GM12878 (cell line): ENCODE measurements at regions not wholly inside any gene's neighbourhood (a gene's known extent, or its start where the extent isn't known, plus 50 kb on each side); places are given as distances from the start of the nearest gene placed in this dataset.

Source experiments
- ATAC-seq: fragments of 200-7000 bp; cut with Tn5 transposase; 3 replicates; pipeline ENCODE4 v1.9.1; 2020; ENCODE audit warnings: mild to moderate bottlenecking, moderate library complexity
- BruUV-seq: library from RNA; stranded (reverse); fragments of 400-500 nt; replicated peaks from 2 replicates; lab custom pipeline; 2021; lab: Mats Ljungman, UMichigan
- CTCF ChIA-PET: fragments of 300-600 bp; sonication (Branson Sonifier 250); formaldehyde crosslinking; extraction: SDS; loops from one replicate; lab custom pipeline; 2021; ENCODE audit warnings: inconsistent platforms; lab: Yijun Ruan, JAX
- POLR2A ChIA-PET: fragments of 350-600 bp; formaldehyde crosslinking; extraction: SDS; loops from one replicate; lab custom pipeline; 2021; ENCODE audit warnings: inconsistent platforms; lab: Charles Lee
- RAD21 ChIA-PET: fragments of 300-600 bp; sonication (Branson Sonifier 250); formaldehyde crosslinking; loops from one replicate; lab custom pipeline; 2023; ENCODE audit warnings: antibody characterized with exemption; ENCODE audit not compliant: unreplicated experiment; lab: Charles Lee
- SMC1A ChIA-PET: fragments of 300-600 bp; sonication (Branson Sonifier 250); formaldehyde crosslinking; loops from one replicate; lab custom pipeline; 2023; ENCODE audit not compliant: unreplicated experiment, uncharacterized antibody; lab: Charles Lee
- DNase-seq: peaks from one replicate; pipeline ENCODE4 v3.0.0-alpha.2; 2011; ENCODE audit warnings: low read depth, low spot score
- FAIRE-seq: peaks from 3 replicates; lab custom pipeline; 2011; peaks lifted over from hg19 to GRCh38; lab: Jason Lieb, UNC
- H2AFZ ChIP-seq: 2 replicates; pipeline ENCODE4 v1.6.0; 2011; ENCODE audit warnings: low read depth, low read length, control low read depth; ENCODE audit not compliant: control insufficient read depth
- H3K27ac ChIP-seq: 2 replicates; pipeline ENCODE4 v1.5.1; 2011; ENCODE audit warnings: control low read depth; ENCODE audit not compliant: control insufficient read depth, insufficient read depth
- H3K27me3 ChIP-seq, 2 experiments: replicated peaks in 1 of 2; 2 replicates each; pipeline versions ENCODE4 v1.6.0 to v1.6.1; 2011; ENCODE audit warnings: low read length in 1 of 2; ENCODE audit not compliant: control insufficient read depth in 2 of 2, insufficient read depth in 2 of 2
- H3K36me3 ChIP-seq, 2 experiments: 2 replicates each; pipeline ENCODE4 v1.5.1; 2011; ENCODE audit warnings: low read length in 1 of 2; ENCODE audit not compliant: control insufficient read depth in 2 of 2, insufficient read depth in 2 of 2
- H3K4me1 ChIP-seq: 2 replicates; pipeline ENCODE4 v1.6.1; 2011; ENCODE audit warnings: mild to moderate bottlenecking, low read length, moderate library complexity, mixed read lengths; ENCODE audit not compliant: control insufficient read depth, insufficient read depth
- H3K4me2 ChIP-seq: 2 replicates; pipeline ENCODE4 v1.6.0; 2011; ENCODE audit warnings: control low read depth; ENCODE audit not compliant: control insufficient read depth, insufficient read depth
- H3K4me3 ChIP-seq: fragments of 200-600 bp; sonication (generic); 2 replicates; pipeline ENCODE4 v1.5.1; 2016
- H3K79me2 ChIP-seq: 2 replicates; pipeline ENCODE4 v1.6.0; 2011; ENCODE audit warnings: low read length; ENCODE audit not compliant: control insufficient read depth, insufficient read depth
- H3K9ac ChIP-seq: 2 replicates; pipeline ENCODE4 v1.8.0; 2011; ENCODE audit warnings: low read length, control low read depth, mixed read lengths; ENCODE audit not compliant: control insufficient read depth, insufficient read depth
- H3K9me3 ChIP-seq: replicated peaks from 3 replicates; pipeline ENCODE4 v1.5.1; 2011; ENCODE audit warnings: mild to moderate bottlenecking, low read length; ENCODE audit not compliant: control insufficient read depth, insufficient read depth
- H4K20me1 ChIP-seq: 2 replicates; pipeline ENCODE4 v1.6.0; 2011; ENCODE audit not compliant: control insufficient read depth, insufficient read depth
- CBX3 ChIP-seq: fragments of 200-600 bp; sonication (generic); IDR thresholded peaks from 2 replicates; pipeline ENCODE4 v1.6.1; 2016; ENCODE audit warnings: low read depth, borderline replicate concordance
- CTCF ChIP-seq, 3 experiments: IDR thresholded peaks in 2 of 3; conservative IDR thresholded peaks in 1 of 3; 2 replicates each; pipeline ENCODE4 v1.5.1; 2011; ENCODE audit warnings: low read depth in 3 of 3, low read length in 3 of 3, mild to moderate bottlenecking in 3 of 3, control low read depth in 2 of 3, moderate library complexity in 2 of 3, inconsistent platforms in 1 of 3, mixed read lengths in 1 of 3; ENCODE audit not compliant: control insufficient read depth in 2 of 3, insufficient read depth in 1 of 3; ENCODE audit errors: extremely low read depth in 1 of 3
- DPF2 ChIP-seq: fragments of 450-650 bp; IDR thresholded peaks from 2 replicates; pipeline ENCODE4 v1.6.1; 2017; ENCODE audit warnings: mild to moderate bottlenecking
- EED ChIP-seq: sonication (generic); IDR thresholded peaks from 2 replicates; pipeline ENCODE4 v1.6.1; 2016; ENCODE audit warnings: antibody characterized with exemption, low read depth
- FOXM1 ChIP-seq: IDR thresholded peaks from 2 replicates; pipeline ENCODE4 v1.6.1; 2012; ENCODE audit warnings: low read depth, mild to moderate bottlenecking, inconsistent platforms, low read length, moderate library complexity
- MXI1 ChIP-seq: fragments of 150-350 bp; IDR thresholded peaks from 2 replicates; pipeline ENCODE4 v1.6.1; 2011; ENCODE audit warnings: low read depth, mild to moderate bottlenecking, inconsistent platforms, low read length, improper control_type of control experiment
- PBX3 ChIP-seq: IDR thresholded peaks from 2 replicates; pipeline ENCODE4 v1.6.1; 2011; ENCODE audit warnings: mild to moderate bottlenecking, low read depth, low read length, moderate library complexity; ENCODE audit not compliant: insufficient replicate concordance
- POLR2A ChIP-seq: IDR thresholded peaks from 2 replicates; pipeline ENCODE4 v1.6.1; 2011; ENCODE audit warnings: low read depth, mild to moderate bottlenecking, low read length
- RFX5 ChIP-seq: IDR thresholded peaks from 2 replicates; pipeline ENCODE4 v1.6.1; 2011; ENCODE audit warnings: low read depth, low read length, improper control_type of control experiment
- USF1 ChIP-seq: IDR thresholded peaks from 2 replicates; pipeline ENCODE4 v1.6.1; 2011; ENCODE audit warnings: borderline replicate concordance, low read depth, mild to moderate bottlenecking, moderate library complexity, mixed read lengths, low read length; ENCODE audit not compliant: insufficient read depth; ENCODE audit errors: extremely low read length
- ZNF384 ChIP-seq: IDR thresholded peaks from 2 replicates; pipeline ENCODE4 v1.6.1; 2012; ENCODE audit warnings: low read depth, mild to moderate bottlenecking, low read length, improper control_type of control experiment, borderline replicate concordance
- ZNF687 ChIP-seq: fragments of 450-650 bp; IDR thresholded peaks from 2 replicates; pipeline ENCODE4 v1.6.1; 2017; ENCODE audit warnings: mild to moderate bottlenecking, moderate library complexity
- WGBS: methylation state at CpG from one replicate; pipeline ENCODE4 v1.1.6; 2016; ENCODE audit warnings: low lambda C conversion rate; ENCODE audit not compliant: insufficient replicate concordance, insufficient coverage; ENCODE audit errors: missing lambda C conversion rate; 5-methylcytosine and 5-hydroxymethylcytosine counted together
- in situ Hi-C: fragments of 300-500 bp; cut with MboI; formaldehyde crosslinking; loops from 9 replicates; pipeline ENCODE4 v1.14.3; 2018; ENCODE audit warnings: mixed read lengths
- intact Hi-C: fragments of 100-400 bp; cut with micrococcal nuclease; formaldehyde crosslinking; loops from one replicate; pipeline ENCODE4 v1.14.2; 2022; ENCODE audit not compliant: unreplicated experiment

DNA sequence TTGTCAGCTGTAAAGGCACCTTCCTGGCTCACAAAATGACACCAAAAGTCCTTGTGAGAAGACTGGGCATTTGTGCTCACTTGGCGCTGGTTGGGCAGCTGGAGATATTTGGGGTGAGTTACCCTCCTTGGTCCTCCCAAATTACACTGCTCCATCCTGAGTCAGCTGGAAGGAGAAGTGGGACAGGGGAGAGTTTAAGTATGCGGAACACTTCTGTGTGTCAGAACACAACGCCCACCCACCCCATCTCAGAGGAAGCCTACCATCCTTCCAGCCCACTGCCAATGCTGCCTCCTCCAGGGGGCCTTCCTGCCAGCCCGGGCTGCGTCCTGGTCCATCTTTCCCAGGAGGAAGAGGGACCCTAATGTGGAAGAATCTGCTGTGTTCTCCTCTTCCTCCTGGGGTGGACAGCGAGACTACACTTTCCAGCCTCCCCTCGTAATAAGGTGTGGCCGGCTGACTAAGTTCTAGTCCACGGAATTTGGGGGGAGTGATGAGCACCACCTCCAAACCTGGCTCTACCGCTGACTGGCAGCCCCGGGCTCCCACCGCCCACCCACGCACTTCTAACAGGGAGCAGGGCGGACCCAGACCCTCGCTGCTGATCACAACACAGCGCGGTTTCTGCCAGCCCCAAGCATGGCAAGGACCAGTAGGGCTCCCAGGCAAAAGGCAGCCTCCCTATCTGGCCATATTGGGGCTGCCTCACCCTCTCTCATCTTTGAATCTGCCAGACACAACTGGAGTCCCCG lies 265.0 kb downstream of the XXYLT1 start (continued):
- TF ChIP-seq ZNF687 (no peak), EED (no peak), CTCF (IDR thresholded peaks at IDR 0.05 in 2 of 3, conservative IDR thresholded peaks at IDR 0.05 in 1 of 3; ENCODE audit: control insufficient read depth in 2 of 3, extremely low read depth in 1 of 3, insufficient read depth in 1 of 3, low read depth in 3 of 3, low read length in 3 of 3) (no peak)

GRCh38 chr3:195007151-195007550 lies 263.8 kb downstream of the XXYLT1 start:
- ChIA-PET POLR2A (no interaction called here), SMC1A (no interaction called here)

More at GRCh38 chr3:195007151-195007550, 263.8 kb downstream of the XXYLT1 start:
- in situ Hi-C loops = no loop called here
- H3K4me2 ChIP-seq = no peak overlapping the region
- 51% methylated on average over 5 of the region's 5 CpGs for WGBS
- H3K9me3 ChIP-seq = no peaks in the 10 kb centered on the region
- H4K20me1 ChIP-seq = no peaks in the 10 kb centered on the region
- H3K9ac ChIP-seq = no peak overlapping the region
- no peaks in the 10 kb centered on the region for H3K79me2 ChIP-seq
- H3K4me1 ChIP-seq = no peaks in the 10 kb centered on the region
- peaks cover 0 to 2% of the 10 kb centered on the region in 2 experiments; a peak in 1 of 4 replicates for H3K27me3 ChIP-seq
- no TSS peak for BruUV-seq
- no peak for TF ChIP-seq CBX3
- no peak for TF ChIP-seq ZNF384
- TF ChIP-seq MXI1 = no peak
- TF ChIP-seq DPF2 = no peak
- TF ChIP-seq RFX5 = no peak
- no peak for TF ChIP-seq USF1
- TF ChIP-seq POLR2A = no peak
- TF ChIP-seq PBX3 = no peak
- no peak for TF ChIP-seq FOXM1
- TF ChIP-seq, all 136 proteins: peak for 0
- no peaks in the 10 kb centered on the region for H3K36me3 ChIP-seq
- ATAC-seq = no peak
- ChIA-PET CTCF (interaction anchor here (0.6 to 1.8 kb wide), 2 partner anchors 12 to 576 kb away, joined by 3 to 4 read pairs; no protein-coding TSS in a partner anchor), RAD21 (interaction anchor here (0.7 kb wide), 1 partner anchor 9 kb away, joined by 3 read pairs; no protein-coding TSS in a partner anchor)
- H3K4me3 ChIP-seq = no peak overlapping the region
- intact Hi-C loops = no loop called here
- H3K27ac ChIP-seq = no peak overlapping the region
- FAIRE-seq = no peak
- H2AFZ ChIP-seq = no peak overlapping the region
- DNase-seq = no peak
